HL-60 (cell line): ENCODE measurements at regions not wholly inside any gene's neighbourhood (a gene's known extent, or its start where the extent isn't known, plus 50 kb on each side); places are given as distances from the start of the nearest gene placed in this dataset.

Source experiments
- CTCF ChIP-seq: IDR thresholded peaks from one replicate; pipeline ENCODE4 v1.5.1; 2011; ENCODE audit warnings: low read length, control low read depth, inconsistent platforms; ENCODE audit not compliant: insufficient read depth
- POLR2AphosphoS5 ChIP-seq: IDR thresholded peaks from 2 replicates; pipeline ENCODE4 v1.6.1; 2012; ENCODE audit warnings: low read depth
- REST ChIP-seq: IDR thresholded peaks from 2 replicates; pipeline ENCODE4 v1.6.1; 2012; ENCODE audit warnings: low read depth; ENCODE audit not compliant: insufficient replicate concordance

- TF ChIP-seq REST (no peak), POLR2AphosphoS5 (no peak), CTCF (no peak)
Measured at GRCh38 chr13:53499576-53500133, 471.0 kb downstream of the OLFM4 start.
